ENCODE measurements at regions not wholly inside any gene's neighbourhood (a gene's known extent, or its start where the extent isn't known, plus 50 kb on each side); places are given as distances from the start of the nearest gene placed in this dataset.

DNA sequence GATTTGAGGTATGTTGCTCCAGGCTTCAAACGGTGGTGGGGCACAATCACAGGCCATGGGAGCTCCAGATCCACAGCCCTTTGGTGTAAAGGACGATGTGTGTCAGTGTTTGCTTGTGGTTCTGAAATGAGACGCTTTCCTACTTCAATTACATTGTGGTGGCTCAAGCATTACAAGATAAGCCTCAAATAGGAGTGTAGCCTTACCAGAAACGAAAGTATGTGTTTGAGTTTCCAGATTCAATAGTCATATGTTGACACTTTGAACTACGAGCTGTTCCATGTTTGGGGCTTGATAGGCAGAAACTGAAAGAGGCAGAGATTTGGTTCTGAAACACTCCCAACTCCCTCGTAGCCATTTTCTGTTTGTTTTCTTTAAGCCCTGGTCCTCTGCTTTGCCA, 187.1 kb downstream of the MYLK4 start:
- DNase-seq (ENCODE audit: low read depth in 2 of 2, low spot score in 1 of 2): no peak

DNA sequence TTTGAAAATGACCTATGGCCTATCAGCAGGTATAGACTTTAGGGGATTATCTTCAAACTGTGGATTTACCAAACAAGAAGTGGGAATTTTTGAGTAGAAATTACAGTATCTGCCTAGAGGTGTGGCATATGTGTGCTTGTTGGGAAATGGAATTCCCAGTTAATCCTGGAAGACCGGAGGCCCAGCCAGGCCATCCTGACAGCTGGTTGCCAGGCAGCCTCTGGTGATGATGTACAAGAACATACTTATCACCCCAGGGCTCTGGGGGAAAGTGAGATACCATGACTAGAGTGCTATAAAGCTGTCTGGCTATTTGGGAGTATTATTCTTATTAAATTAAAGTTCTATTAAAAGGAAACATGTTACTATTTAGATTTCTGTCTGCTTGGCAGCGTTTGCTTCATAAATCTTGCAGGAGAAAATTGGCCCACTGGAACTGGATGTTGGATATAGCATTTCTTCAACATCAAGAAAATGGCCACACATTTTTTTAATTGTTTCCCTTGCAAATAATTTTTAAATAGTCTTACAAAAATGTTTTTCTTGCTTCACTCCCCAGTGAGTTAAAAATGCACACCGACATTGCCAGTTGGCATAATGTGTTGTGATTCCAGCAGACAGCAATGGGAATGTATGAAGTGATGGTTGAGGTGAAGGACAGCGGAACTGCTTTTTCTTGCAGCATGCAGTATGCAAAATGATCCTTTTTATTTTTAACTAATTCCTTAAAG, 187.8 kb downstream of the MYLK4 start:
- DNase-seq (ENCODE audit: low read depth in 2 of 2, low spot score in 1 of 2): no peak

DNA sequence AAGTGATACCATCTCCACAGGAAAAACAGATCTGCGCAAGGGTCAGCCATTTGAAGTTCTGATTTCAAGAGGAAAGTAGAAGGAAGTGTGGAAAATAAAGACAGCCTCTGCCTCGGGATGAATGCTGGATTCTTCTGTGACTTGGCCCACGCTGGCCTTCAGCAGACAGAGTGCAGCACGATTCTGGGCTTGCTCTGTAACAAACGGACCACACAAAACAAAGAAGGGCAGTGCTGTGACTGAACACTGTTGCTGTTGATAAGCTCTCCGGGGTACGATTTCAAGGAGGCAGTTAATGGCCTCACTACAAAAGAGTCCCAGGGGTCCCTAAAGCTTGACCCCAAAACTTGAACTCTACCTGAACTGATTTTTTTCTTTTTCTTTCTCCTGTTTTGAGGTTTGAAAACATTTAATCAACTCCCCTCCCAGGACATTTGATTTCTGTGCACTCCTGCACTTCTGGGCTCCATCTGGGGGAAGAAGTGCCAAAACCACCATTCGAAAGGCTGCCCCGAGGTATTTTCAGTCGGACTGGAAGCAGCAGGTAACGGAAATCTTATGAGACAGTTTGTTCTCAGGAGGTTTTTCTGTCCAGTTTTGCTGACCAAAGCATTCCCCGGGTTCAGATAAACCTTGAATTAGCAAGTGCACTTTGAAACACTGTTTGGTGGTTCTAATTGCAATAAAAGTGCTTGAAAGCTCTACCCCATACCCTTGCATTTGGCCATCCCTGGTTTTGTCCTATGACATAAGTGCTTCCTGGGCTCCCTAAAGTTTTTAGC, 189.6 kb downstream of the MYLK4 start:
- no peak for DNase-seq (ENCODE audit: low read depth in 2 of 2, low spot score in 1 of 2)

DNA sequence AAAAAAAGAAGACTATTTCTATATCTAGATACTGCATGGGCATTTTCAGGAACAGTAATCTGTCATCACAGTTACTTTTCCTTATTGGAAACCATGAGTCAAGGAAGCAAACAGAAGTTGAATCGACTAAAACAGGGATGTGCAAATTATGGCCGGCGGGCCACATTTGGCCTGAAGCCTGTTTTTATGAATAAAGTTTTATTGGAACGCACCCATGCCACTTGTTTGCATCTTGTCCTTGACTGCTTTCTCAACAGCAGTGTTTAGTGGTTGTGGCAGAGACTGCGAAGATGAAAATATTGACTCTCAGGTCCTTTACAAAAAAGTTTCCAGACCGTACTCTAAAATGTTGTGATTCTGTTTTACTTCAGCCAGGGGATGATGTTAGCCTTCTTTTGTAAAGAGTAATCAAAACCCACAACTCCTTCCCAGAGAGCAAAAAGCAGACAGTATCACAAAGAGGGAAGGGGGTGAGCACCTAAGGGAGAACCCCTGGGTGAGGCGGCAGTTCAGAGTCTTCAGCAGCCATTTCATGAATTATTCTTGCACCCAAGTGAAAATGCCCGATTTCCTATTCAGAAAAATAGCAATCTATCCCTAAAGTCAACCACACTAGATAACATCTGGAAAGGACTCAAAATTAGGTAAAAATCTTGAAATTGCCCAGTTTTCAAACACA, 190.4 kb downstream of the MYLK4 start:
- no peak for DNase-seq (ENCODE audit: low read depth in 2 of 2, low spot score in 1 of 2)

DNA sequence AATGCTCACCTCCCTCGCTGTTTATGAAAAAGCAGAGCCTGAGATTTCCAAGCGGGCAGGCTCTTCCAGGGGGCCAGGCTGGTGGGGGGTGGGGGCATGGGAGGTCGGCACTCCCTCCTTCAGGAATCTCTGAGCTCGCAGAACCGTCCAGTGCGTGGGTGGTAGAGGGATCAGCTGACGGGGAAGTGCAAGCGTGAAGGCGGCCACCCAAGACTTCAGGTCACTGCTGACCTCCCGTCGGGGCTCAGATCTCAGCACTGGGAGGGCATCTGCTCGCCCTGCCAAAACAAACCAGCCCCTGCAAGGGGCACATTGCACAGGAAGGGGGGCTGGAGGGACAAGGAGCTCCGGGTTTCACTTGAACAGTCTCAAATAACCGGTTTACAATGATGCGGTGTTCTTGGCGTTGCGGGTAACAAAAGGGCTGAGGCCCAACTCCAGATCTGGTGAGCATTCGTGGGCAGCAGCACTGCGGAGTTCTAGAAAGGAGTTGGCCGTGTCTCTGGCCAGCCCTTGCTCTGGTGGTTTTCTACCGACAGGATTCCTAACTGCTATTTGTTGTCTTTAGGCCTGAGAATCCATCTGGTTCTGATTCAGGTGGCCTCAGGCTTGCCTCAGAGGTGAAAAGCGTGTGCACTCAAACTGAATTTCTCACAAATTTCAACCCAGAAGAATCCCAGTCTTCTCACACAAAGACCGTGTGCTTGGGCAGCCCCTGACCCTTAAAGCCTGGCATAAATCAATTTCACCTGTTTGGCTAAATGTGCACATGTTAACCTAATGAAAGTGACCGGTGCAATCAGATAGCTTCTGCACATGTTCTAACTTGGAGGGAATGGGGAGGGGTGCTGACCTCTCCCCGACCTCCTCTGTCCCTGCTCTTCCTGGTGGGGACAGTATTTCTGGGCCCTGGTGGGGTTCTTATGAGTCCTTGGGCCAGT, 191.6 kb downstream of the MYLK4 start:
- DNase-seq (ENCODE audit: low read depth in 2 of 2, low spot score in 1 of 2): no peak

DNA sequence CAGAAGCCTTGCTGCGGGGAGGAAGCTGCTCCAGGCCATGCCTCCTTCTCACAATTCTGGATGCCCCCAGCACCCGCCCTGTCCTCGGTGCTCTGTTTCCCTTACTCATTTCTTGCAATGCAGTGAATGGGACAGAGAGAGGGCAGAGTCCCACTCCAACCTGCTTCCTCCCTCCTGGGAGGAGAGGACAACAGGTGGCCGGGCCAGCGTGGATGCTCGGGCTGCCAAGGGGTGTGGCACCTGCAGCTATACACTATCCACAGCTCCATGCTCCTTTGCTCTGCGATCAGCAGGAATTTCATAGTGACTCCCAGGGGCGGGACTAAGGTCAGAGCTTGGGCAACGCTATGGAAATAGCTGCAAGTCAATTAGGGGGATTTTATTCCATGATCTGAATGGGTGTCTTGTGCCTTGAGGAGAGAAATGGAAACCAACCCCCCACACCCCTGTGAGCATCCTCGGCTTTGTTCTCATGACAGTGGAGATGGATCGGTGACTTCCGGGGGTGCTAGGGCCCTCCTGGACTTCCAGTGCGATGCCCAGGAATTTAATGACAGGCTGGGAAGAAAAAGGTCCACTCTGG, 192.5 kb downstream of the MYLK4 start:
- DNase-seq (ENCODE audit: low read depth in 2 of 2, low spot score in 1 of 2): no peak

DNA sequence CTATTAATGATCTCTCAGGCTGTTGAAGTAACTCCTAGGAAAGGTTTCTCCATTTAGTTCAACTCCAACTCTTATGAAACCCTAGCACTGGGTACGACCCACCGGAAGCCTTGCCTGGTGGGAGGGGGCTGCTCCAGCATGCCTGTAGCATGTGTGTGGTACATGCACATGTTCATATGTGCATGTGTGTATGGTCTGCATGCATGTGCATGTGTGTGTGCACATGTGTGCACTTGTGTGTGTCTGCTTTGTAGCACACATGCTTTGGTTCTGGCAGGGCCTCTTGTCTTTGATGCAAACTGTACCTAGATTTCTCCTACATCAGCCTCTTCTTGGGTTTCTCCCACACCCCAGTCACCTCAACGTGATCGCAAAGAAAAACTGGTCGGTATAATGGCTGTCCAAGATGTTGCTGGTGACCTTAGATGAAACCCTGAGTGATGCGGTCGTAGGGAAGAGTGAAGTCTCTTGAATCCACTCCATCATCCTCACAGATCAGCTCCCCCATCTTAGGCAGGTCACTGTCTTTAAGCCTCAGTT, 193.5 kb downstream of the MYLK4 start:
- no peak for DNase-seq (ENCODE audit: low read depth in 2 of 2, low spot score in 1 of 2)

DNA sequence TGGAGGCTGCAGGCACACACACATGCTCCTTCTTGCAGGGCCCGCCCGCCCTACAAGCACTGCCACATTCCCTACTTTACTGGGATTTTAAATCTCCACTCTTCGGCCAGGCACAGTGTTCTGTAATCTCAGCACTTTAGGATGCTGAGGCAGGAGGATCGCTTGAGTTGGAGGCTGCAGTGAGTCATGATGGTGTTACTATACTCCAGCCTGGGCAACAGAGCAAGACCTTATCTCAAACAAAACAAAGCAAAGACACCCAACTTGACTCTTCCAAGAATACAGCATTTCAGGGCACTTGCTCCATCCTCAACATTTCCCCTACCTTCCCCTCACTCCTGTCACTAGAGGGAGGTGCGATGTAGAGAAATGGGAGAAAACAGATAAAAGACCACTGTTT, 194.0 kb downstream of the MYLK4 start:
- DNase-seq (ENCODE audit: low read depth in 2 of 2, low spot score in 1 of 2): no peak

DNA sequence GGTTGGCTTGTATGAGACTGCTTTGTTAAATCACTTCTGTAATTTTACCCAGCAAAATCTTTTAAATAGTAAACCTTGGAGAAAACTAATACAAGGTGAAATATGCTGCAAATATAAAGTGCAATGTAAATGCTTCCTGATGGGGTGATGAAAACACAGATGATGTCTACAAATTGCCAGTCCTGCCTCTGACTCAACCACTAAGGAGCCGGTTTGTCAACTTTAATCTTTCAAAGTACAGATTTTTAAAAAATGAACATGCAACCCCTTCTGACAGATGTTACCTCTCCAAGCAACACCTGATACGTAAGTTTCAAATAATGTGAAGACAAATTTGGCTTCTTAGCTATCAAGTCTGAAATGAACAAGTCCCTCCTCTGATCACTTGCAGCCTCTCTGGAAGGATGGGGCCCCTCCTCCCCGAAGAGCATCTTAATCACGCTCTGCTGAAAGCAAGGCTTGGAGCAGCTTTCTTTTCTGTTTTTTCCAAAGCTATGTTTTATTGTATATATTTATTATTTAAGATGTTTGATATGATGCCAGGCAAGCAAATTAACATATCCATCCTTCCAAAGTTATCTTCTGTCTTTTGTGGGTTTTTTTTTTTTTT, 196.0 kb downstream of the MYLK4 start:
- no peak for DNase-seq (ENCODE audit: low read depth in 2 of 2, low spot score in 1 of 2)

DNA sequence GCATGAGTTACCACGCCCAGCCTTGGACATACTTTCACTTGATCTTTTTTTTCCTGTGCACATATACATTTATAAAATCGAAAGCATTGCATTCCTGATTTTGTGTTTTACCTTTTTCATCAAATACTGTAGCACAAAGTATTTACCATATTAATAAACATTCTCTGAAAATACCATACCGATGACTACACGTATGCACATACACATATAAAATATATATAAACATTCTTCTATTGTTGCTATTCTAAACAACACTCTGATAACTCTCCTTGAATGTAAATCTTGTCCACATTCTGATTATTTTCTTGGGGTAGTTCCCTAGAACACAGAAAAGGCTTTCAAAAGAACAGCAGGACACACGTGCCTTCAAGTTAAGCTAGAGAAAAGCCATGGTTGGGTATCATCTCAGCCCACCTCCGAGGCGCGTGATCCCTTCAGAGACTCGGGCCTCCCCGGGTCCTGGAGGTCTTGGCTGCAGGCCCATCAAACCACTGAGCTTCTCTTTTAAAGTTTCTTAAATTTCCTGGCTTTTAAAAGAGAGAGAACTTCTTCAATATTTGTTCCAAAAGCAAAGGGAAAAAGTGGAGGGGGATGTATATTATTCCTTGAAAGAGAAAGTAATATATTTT, 198.1 kb downstream of the MYLK4 start:
- DNase-seq (ENCODE audit: low read depth in 2 of 2, low spot score in 1 of 2): no peak

DNA sequence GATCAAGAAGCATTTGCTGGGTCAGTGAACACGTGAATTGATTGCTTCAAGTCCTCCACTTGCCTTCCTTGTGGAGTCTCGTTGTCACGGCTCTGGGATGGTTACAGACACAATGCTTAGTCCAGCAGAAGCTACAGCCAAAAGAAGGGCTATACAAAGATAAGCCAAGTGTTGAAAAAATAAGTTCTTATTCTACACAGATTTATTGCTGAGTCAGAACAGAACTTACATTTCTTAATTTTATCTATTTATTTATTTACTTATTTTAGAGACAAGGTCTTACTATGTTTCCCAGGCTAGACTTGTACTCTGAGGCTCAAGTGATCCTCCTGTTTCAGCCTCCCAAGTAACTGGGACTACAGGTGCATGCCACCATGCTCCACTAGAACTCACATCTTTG, 199.0 kb downstream of the MYLK4 start:
- DNase-seq (ENCODE audit: low read depth in 2 of 2, low spot score in 1 of 2): no peak

DNA sequence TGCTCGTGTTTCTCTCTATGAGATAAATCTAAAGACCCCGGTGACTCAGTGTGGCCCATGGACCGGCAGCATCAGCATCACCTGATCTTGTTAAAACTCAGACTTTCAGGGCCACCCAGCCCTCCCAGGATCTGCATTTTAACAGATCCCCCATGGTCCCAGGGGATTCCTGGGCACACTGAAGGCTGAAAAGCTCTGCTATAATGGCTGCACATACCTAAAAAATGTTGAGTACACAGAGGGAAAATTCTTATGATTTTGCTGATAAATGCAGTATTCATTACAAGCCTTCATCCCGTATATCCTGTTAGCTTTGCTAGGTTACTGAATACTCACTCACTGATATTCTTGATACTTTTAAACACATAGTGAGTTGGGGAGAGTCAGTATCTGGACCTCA, 200.5 kb downstream of the MYLK4 start:
- no peak for DNase-seq (ENCODE audit: low read depth in 2 of 2, low spot score in 1 of 2)

DNA sequence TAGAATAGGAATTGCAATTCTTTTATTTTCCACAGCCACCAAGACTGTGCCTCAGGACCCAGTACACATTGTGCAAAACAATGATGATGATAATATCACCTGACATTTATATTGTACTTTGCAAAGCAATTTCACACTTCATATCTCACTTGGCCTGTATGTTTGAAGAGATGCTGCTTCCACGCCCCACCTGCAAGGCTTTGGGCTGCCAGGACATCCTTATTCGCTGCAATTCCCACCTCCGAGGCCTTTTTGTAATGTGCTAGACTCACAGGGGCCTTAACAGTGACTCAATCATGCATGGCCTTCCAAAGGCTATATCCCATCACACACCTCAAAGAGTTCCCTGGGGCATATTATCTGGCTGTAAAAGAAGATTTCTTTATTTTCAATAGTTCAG, 200.9 kb downstream of the MYLK4 start:
- no peak for DNase-seq (ENCODE audit: low read depth in 2 of 2, low spot score in 1 of 2)

DNA sequence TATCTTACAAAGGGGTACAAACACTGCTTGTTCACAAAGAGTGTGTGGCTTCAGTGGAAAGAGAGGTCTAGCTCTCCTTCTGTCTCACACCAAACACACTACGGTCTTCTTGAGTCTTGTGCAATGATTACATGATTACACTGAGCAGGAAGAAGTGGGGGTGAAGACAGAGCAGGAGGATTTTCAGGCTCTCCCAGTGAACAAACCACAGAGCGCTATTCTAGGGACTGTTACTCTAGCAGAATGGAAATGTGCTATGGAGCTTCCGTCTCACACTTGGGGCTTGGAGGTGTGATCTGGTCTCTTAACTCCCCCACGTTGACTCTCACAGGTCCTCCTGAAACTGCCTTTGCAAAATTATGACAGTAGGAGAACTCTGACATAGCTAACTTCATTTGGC, 203.4 kb downstream of the MYLK4 start:
- no peak for DNase-seq (ENCODE audit: low read depth in 2 of 2, low spot score in 1 of 2)

DNA sequence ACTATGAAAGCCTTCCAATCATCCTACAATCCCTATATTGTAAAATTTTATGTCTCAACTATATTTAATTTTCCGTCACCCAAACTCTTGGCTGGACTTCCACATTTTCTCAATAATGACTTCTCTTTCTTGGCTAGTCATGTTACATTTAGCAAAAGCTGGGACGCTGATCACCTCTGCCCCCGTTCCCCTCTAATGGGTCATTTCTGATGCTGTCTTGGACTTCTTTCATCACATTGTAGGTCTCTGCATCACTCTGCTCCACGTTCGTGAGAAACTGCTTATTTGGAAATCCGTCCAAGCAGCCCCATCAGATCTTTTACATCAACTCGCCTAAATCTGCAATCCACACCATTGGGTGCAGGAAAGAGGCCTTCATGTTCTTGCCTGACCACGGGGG, 203.8 kb downstream of the MYLK4 start:
- no peak for DNase-seq (ENCODE audit: low read depth in 2 of 2, low spot score in 1 of 2)

DNA sequence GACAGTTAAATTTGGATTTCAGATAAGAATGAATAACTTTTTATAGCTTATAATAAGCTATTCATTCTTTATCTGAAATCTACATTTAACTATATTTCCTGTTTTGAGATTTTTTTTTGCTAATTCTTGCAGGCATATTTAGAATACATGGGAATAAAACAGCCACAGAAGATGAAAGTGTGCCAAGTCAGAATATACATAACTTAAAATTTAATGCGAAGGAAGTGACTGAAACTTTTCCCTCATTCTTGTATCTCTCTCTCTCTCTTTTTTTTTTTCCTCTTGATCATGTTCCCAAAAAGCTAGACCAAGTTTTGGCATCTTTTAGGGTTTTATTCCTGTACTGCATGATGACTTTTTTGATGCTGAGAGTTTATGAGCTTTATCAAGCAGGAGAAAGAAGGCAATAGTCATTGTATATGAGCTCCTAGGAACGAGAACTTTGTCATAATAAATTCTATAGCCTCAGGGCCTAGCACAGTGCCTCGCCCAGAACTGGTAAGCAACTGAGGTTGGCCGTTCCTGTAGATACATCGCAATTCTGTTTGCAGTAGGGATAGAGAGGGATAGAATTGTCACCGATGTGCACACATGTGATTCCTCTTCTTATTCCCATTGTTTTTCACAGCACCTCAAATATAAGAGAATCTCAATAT, 205.2 kb downstream of the MYLK4 start:
- DNase-seq (ENCODE audit: low read depth in 2 of 2, low spot score in 1 of 2): no peak

DNA sequence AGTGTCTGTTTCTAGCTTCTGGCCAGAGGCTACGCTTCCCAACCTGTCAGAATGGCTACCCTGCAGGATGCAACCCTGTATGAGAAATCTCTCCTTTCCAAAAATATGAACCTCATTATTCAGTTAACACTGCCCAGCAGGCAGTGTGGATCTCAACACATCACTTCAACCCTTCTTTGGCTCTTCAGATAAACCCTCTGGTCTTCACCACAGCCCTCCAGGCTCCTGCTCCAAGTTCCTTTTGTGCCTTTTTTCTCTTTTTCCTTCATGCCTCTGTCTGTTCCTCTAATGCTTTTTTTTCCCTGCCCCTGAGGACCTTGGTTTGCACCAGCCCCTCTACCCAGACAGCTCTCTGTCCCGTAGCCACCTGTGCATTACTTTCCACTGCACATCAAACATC, 207.4 kb downstream of the MYLK4 start:
- DNase-seq (ENCODE audit: low read depth in 2 of 2, low spot score in 1 of 2): no peak

DNA sequence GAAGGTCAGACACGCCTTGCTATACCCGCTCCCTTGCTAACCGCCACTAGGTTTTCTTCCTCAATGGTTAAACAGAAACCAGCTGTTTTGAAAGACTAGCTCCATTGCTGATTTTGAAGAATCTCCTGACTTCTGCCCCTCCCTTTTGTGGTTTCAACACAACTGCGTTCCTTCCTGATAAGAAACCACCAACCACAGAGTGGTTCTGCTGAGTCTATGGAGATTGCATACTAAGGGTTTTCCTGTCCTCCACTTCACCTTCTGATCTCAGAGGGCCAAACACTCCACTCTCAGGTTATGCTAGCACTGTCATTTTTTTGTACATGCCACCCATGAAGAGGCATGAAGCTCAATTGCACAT, 207.9 kb downstream of the MYLK4 start:
- no peak for DNase-seq (ENCODE audit: low read depth in 2 of 2, low spot score in 1 of 2)

Data from stimulated activated CD8-positive, alpha-beta memory T cell treated with anti-CD3 and anti-CD28 coated beads, Interleukin-4, amount 100 ng/mL, for 1 hour (primary cell).